H1 (cell line): ENCODE measurements at regions not wholly inside any gene's neighbourhood (a gene's known extent, or its start where the extent isn't known, plus 50 kb on each side); places are given as distances from the start of the nearest gene placed in this dataset.

Experiments
- ATF3 ChIP-seq: IDR thresholded peaks from 2 replicates; pipeline ENCODE4 v1.6.1; 2011; ENCODE audit warnings: low read depth, mild to moderate bottlenecking, low read length; ENCODE audit not compliant: insufficient read depth
- CBX8 ChIP-seq: fragments of 300-800, 300-1000 bp; sonication (generic); IDR thresholded peaks from 2 replicates; pipeline ENCODE4 v1.7.1; 2016; ENCODE audit warnings: low read depth, low read length, borderline replicate concordance
- CHD7 ChIP-seq: fragments of 300-600 bp; sonication (generic); IDR thresholded peaks from 2 replicates; pipeline ENCODE4 v1.7.1; 2012; ENCODE audit warnings: low read length, moderate library complexity, mild to moderate bottlenecking, inconsistent platforms; ENCODE audit not compliant: insufficient replicate concordance
- CREB1 ChIP-seq: IDR thresholded peaks from 2 replicates; pipeline ENCODE4 v1.6.1; 2012; ENCODE audit warnings: inconsistent platforms
- EGR1 ChIP-seq: IDR thresholded peaks from 2 replicates; pipeline ENCODE4 v1.6.1; 2011; ENCODE audit warnings: low read depth, low read length, borderline replicate concordance
- NRF1 ChIP-seq: IDR thresholded peaks from 2 replicates; pipeline ENCODE4 v1.6.1; 2011; ENCODE audit warnings: mild to moderate bottlenecking, low read depth, low read length, improper control_type of control experiment
- POLR2A ChIP-seq, 2 experiments: IDR thresholded peaks; 1 replicate in 1 of 2; 2 replicates in 1 of 2; pipeline ENCODE4 v1.6.1; 2011; ENCODE audit warnings: low read depth in 2 of 2, low read length in 2 of 2, mild to moderate bottlenecking in 2 of 2; ENCODE audit errors: control extremely low read depth in 1 of 2
- RAD21 ChIP-seq, 2 experiments: IDR thresholded peaks in 1 of 2; conservative IDR thresholded peaks in 1 of 2; 2 replicates each; pipeline ENCODE4 v1.6.1; 2011; ENCODE audit warnings: low read depth in 2 of 2, low read length in 2 of 2, improper control_type of control experiment in 1 of 2, inconsistent platforms in 1 of 2, mild to moderate bottlenecking in 1 of 2, moderate library complexity in 1 of 2
- SP2 ChIP-seq: IDR thresholded peaks from 2 replicates; pipeline ENCODE4 v1.6.1; 2012; ENCODE audit warnings: mild to moderate bottlenecking, low read length, inconsistent platforms
- TAF1 ChIP-seq: IDR thresholded peaks from 2 replicates; pipeline ENCODE4 v1.6.1; 2011; ENCODE audit warnings: mild to moderate bottlenecking, low read depth, low read length
- TBP ChIP-seq: IDR thresholded peaks from 2 replicates; pipeline ENCODE4 v1.6.1; 2011; ENCODE audit warnings: low read depth, low read length, improper control_type of control experiment
- TCF12 ChIP-seq: IDR thresholded peaks from 2 replicates; pipeline ENCODE4 v1.6.1; 2011; ENCODE audit warnings: low read depth, mild to moderate bottlenecking, low read length

- TF ChIP-seq CHD7 (no peak), SP2 (no peak), NRF1 (no peak), ATF3 (no peak), CBX8 (no peak), TAF1 (no peak), EGR1 (no peak), RAD21 (IDR thresholded peaks at IDR 0.05 in 1 of 2, conservative IDR thresholded peaks at IDR 0.05 in 1 of 2; ENCODE audit: low read depth in 2 of 2, low read length in 2 of 2) (no peak), TCF12 (no peak), POLR2A (IDR thresholded peaks at IDR 0.05; ENCODE audit: control extremely low read depth in 1 of 2, low read depth in 2 of 2, low read length in 2 of 2) (no peak), TBP (no peak), CREB1 (no peak)
These were observed 319.6 kb upstream of the IL12A start (continued) for GRCh38 chr3:159668990-159669476.
